ENCODE measurements at regions not wholly inside any gene's neighbourhood (a gene's known extent, or its start where the extent isn't known, plus 50 kb on each side); places are given as distances from the start of the nearest gene placed in this dataset.

DNA sequence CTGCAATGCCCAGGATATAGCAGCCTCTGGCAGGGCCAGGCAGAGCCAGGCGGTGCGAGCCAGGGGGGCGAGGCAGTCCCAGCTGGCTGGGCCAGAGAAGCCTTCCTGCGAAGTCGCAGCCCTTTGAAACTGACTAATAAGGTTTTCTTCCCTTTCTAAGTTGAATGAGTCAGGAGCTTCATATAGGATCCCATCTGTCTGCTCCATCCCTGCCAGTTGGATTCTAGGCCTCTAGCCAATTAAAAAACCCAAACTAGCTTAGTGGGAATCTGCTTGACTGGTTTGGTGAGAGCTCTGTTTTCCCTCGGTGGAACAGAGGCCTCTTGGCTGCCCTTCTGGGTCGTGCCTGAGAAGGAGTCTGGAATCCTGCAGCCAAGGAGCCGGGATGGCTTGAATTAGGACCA is 70.1 kb upstream of the RAPGEF1 start:
- Mint-ChIP-seq H3K27me3 (ENCODE audit: low read depth, unreplicated experiment) (peaks cover 20% of the 10 kb centered on the region), H3K27ac (ENCODE audit: unreplicated experiment) (no peak overlapping the region), H3K4me3 (ENCODE audit: unreplicated experiment) (no peak overlapping the region), H3K4me1 (ENCODE audit: low read depth, unreplicated experiment) (peaks cover 7% of the 10 kb centered on the region), H3K36me3 (ENCODE audit: low read depth, unreplicated experiment) (no peaks in the 10 kb centered on the region), H3K9me3 (ENCODE audit: unreplicated experiment) (no peaks in the 10 kb centered on the region)
- H3K27me3 ChIP-seq (ENCODE audit: insufficient read depth, low read length), result peaks cover 12% of the 10 kb centered on the region
- H3K79me2 ChIP-seq (ENCODE audit: insufficient read depth, low read length), result no peaks in the 10 kb centered on the region
- no peak for TF ChIP-seq EZH2 (IDR thresholded peaks at IDR 0.05; ENCODE audit: insufficient read depth, low read length)
- TF ChIP-seq, protein P1, sequence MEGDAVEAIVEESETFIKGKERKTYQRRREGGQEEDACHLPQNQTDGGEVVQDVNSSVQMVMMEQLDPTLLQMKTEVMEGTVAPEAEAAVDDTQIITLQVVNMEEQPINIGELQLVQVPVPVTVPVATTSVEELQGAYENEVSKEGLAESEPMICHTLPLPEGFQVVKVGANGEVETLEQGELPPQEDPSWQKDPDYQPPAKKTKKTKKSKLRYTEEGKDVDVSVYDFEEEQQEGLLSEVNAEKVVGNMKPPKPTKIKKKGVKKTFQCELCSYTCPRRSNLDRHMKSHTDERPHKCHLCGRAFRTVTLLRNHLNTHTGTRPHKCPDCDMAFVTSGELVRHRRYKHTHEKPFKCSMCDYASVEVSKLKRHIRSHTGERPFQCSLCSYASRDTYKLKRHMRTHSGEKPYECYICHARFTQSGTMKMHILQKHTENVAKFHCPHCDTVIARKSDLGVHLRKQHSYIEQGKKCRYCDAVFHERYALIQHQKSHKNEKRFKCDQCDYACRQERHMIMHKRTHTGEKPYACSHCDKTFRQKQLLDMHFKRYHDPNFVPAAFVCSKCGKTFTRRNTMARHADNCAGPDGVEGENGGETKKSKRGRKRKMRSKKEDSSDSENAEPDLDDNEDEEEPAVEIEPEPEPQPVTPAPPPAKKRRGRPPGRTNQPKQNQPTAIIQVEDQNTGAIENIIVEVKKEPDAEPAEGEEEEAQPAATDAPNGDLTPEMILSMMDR (IDR thresholded peaks at IDR 0.05; ENCODE audit: insufficient read depth, low read depth, low read length), result no peak
- peak overlapping the region; percentile 27 for H3K4me2 ChIP-seq (ENCODE audit: low read length)
- H3K4me1 ChIP-seq (ENCODE audit: insufficient read depth, low read length), result peaks cover 20% of the 10 kb centered on the region
- DNase-seq (ENCODE audit: low read depth) (peak; percentile 76), FAIRE-seq (no peak)
- H3K4me3 ChIP-seq (ENCODE audit: insufficient read depth, low read depth, low read length), result no peak overlapping the region
- no peaks in the 10 kb centered on the region for H3K36me3 ChIP-seq (ENCODE audit: insufficient read depth, low read length)
- no peak overlapping the region for H3K27ac ChIP-seq (ENCODE audit: low read depth, low read length)
- H3K9me3 ChIP-seq (ENCODE audit: insufficient read depth, low read depth, low read length), result no peaks in the 10 kb centered on the region
- no peaks in the 10 kb centered on the region for H4K20me1 ChIP-seq (ENCODE audit: insufficient read depth, low read length)
- no peak overlapping the region for H2AFZ ChIP-seq (ENCODE audit: low read depth, low read length)
- no peak overlapping the region for H3K9ac ChIP-seq (ENCODE audit: low read length)

DNA sequence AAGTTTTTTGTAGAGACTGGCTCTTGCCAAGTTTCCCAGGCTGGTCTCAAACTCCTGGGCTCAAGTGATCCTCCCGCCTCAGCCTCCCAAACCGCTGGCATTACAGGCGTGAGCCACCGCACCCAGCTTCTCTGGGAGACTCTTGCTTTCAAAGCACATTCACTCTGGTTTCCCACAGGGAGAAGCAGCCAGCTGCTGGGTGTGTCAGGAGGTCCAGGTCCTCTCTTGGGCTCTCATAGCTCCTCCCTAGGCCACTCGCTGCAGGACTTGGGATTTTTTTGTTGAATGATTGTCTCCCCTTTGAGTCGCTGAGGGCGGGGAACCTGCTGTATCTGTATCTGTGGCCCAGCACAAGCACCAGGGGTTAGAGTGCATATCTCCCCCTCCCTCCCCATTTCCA is 68.4 kb upstream of the RAPGEF1 start:
- DNase-seq (ENCODE audit: low read depth) (no peak), FAIRE-seq (no peak)
- H3K27ac Mint-ChIP-seq (ENCODE audit: unreplicated experiment), result no peak overlapping the region
- H3K4me1 Mint-ChIP-seq (ENCODE audit: low read depth, unreplicated experiment), result peaks cover 7% of the 10 kb centered on the region
- no peak overlapping the region for H3K4me3 ChIP-seq (ENCODE audit: insufficient read depth, low read depth, low read length)
- no peak overlapping the region for H3K9ac ChIP-seq (ENCODE audit: low read length)
- no peaks in the 10 kb centered on the region for H3K79me2 ChIP-seq (ENCODE audit: insufficient read depth, low read length)
- H3K4me2 ChIP-seq (ENCODE audit: low read length), result no peak overlapping the region
- H2AFZ ChIP-seq (ENCODE audit: low read depth, low read length), result no peak overlapping the region
- no peak overlapping the region for H3K27ac ChIP-seq (ENCODE audit: low read depth, low read length)
- H3K4me1 ChIP-seq (ENCODE audit: insufficient read depth, low read length), result peaks cover 13% of the 10 kb centered on the region
- H3K27me3 Mint-ChIP-seq (ENCODE audit: low read depth, unreplicated experiment), result peaks cover 27% of the 10 kb centered on the region
- H3K9me3 ChIP-seq (ENCODE audit: insufficient read depth, low read depth, low read length), result peaks cover 3% of the 10 kb centered on the region
- no peak overlapping the region for H3K4me3 Mint-ChIP-seq (ENCODE audit: unreplicated experiment)
- no peaks in the 10 kb centered on the region for H3K9me3 Mint-ChIP-seq (ENCODE audit: unreplicated experiment)
- H3K27me3 ChIP-seq (ENCODE audit: insufficient read depth, low read length), result peaks cover 21% of the 10 kb centered on the region
- no peaks in the 10 kb centered on the region for H3K36me3 Mint-ChIP-seq (ENCODE audit: low read depth, unreplicated experiment)
- H3K36me3 ChIP-seq (ENCODE audit: insufficient read depth, low read length), result no peaks in the 10 kb centered on the region
- TF ChIP-seq EZH2 (IDR thresholded peaks at IDR 0.05; ENCODE audit: insufficient read depth, low read length), result no peak
- TF ChIP-seq, protein P1 (IDR thresholded peaks at IDR 0.05; ENCODE audit: insufficient read depth, low read depth, low read length), result no peak
- H4K20me1 ChIP-seq (ENCODE audit: insufficient read depth, low read length), result no peaks in the 10 kb centered on the region

DNA sequence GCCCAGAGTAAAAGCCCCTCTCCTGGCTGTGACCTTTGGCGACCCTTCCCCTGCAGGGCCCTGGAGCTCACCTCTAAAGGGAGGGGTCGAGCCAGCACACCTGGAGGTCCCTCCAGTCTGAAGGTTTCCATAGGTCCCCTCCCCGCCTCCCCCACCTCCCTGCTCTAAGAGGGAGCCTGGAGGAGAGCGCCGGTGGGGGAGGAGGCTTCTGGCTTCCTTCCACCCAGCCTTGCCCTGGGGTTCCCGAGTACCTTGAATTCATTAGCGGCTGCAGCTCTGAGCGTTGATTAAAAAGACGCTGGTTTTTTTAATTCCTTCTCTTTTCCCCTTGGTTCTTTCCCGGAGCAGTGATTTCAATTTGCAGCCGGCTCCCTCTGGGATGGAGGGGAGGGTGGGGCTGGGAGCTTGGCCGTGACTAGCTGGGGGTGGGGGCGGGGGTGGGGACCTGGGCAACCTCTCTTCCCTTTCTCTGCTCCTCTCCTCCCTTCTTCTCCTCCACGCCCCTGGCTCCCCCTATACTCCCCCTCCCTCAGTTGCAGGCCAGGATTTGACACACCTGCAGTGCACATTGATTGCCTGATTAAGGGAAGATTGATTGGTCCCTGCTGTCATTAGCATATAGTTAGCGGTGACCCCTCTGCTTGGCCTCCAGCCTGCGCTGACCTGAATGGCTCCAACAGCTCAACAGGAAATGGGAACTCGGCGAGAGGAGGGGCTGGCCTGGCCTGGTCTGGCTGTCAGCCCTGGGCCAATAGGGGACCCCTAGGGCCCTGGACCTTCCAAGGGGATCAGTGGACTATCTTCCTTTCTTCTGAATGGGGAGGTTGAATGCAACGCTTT is 67.5 kb upstream of the RAPGEF1 start:
- Histone ChIP-seq H3K4me2 (ENCODE audit: low read length) (no peak overlapping the region), H3K9ac (ENCODE audit: low read length) (no peak overlapping the region), H3K9me3 (ENCODE audit: insufficient read depth, low read depth, low read length) (peaks cover 3% of the 10 kb centered on the region), H3K4me1 (ENCODE audit: insufficient read depth, low read length) (peaks cover 6% of the 10 kb centered on the region), H3K27ac (ENCODE audit: low read depth, low read length) (no peak overlapping the region), H3K79me2 (ENCODE audit: insufficient read depth, low read length) (no peaks in the 10 kb centered on the region), H3K27me3 (ENCODE audit: insufficient read depth, low read length) (peaks cover 27% of the 10 kb centered on the region), H3K4me3 (ENCODE audit: insufficient read depth, low read depth, low read length) (no peak overlapping the region), H2AFZ (ENCODE audit: low read depth, low read length) (no peak overlapping the region), H3K36me3 (ENCODE audit: insufficient read depth, low read length) (no peaks in the 10 kb centered on the region), H4K20me1 (ENCODE audit: insufficient read depth, low read length) (no peaks in the 10 kb centered on the region)
- peaks cover 32% of the 10 kb centered on the region for H3K27me3 Mint-ChIP-seq (ENCODE audit: low read depth, unreplicated experiment)
- no peak for FAIRE-seq
- peaks cover 1% of the 10 kb centered on the region for H3K9me3 Mint-ChIP-seq (ENCODE audit: unreplicated experiment)
- no peak for TF ChIP-seq EZH2 (IDR thresholded peaks at IDR 0.05; ENCODE audit: insufficient read depth, low read length)
- TF ChIP-seq, protein P1 (IDR thresholded peaks at IDR 0.05; ENCODE audit: insufficient read depth, low read depth, low read length), result no peak
- H3K4me1 Mint-ChIP-seq (ENCODE audit: low read depth, unreplicated experiment), result peaks cover 3% of the 10 kb centered on the region
- no peaks in the 10 kb centered on the region for H3K36me3 Mint-ChIP-seq (ENCODE audit: low read depth, unreplicated experiment)
- no peak overlapping the region for H3K4me3 Mint-ChIP-seq (ENCODE audit: unreplicated experiment)
- H3K27ac Mint-ChIP-seq (ENCODE audit: unreplicated experiment), result no peak overlapping the region
- DNase-seq (ENCODE audit: low read depth), result no peak

Measured in astrocyte (in vitro differentiated cells and primary cell).